A549 (cell line): ENCODE measurements at regions not wholly inside any gene's neighbourhood (a gene's known extent, or its start where the extent isn't known, plus 50 kb on each side); places are given as distances from the start of the nearest gene placed in this dataset.

Experiments used
- CTCF ChIP-seq: fragments of >200 bp; sonication (Bioruptor Twin); formaldehyde crosslinking; IDR thresholded peaks from 3 replicates; pipeline ENCODE4 v1.5.1; 2016
- EP300 ChIP-seq, 2 experiments: fragments of >200 bp; sonication (Bioruptor Twin); formaldehyde crosslinking; IDR thresholded peaks; 2 replicates in 1 of 2; 3 replicates in 1 of 2; pipeline ENCODE4 v1.6.1; 2016 to 2017
- MAZ ChIP-seq: fragments of 150-350 bp; IDR thresholded peaks from 2 replicates; pipeline ENCODE4 v1.6.1; 2014; ENCODE audit warnings: antibody characterized with exemption, low read depth, low read length, borderline replicate concordance
- MYC ChIP-seq: IDR thresholded peaks from 2 replicates; pipeline ENCODE4 v1.6.1; 2012; ENCODE audit warnings: mild to moderate bottlenecking, inconsistent platforms, low read length, improper control_type of control experiment, borderline replicate concordance
- NR3C1 ChIP-seq: fragments of >200 bp; sonication (Bioruptor Twin); formaldehyde crosslinking; IDR thresholded peaks from 3 replicates; pipeline ENCODE4 v1.6.1; 2017
- PBX3 ChIP-seq: IDR thresholded peaks from 2 replicates; pipeline ENCODE4 v1.6.1; 2012
- POLR2A ChIP-seq: IDR thresholded peaks from 2 replicates; pipeline ENCODE4 v1.6.1; 2012; ENCODE audit warnings: mild to moderate bottlenecking, low read length
- RAD21 ChIP-seq, 2 experiments: fragments of >200 bp in 1 of 2; sonication (Bioruptor Twin) in 1 of 2; formaldehyde crosslinking in 1 of 2; IDR thresholded peaks in 1 of 2; conservative IDR thresholded peaks in 1 of 2; 2 replicates in 1 of 2; 3 replicates in 1 of 2; pipeline ENCODE4 v1.6.1; 2012 to 2018; ENCODE audit warnings: inconsistent platforms in 1 of 2
- RCOR1 ChIP-seq: fragments of 150-350 bp; IDR thresholded peaks from 2 replicates; pipeline ENCODE4 v1.6.1; 2014; ENCODE audit warnings: antibody characterized with exemption, low read length, low read depth
- RFX5 ChIP-seq: fragments of 450-650 bp; IDR thresholded peaks from 2 replicates; pipeline ENCODE4 v1.7.1; 2014; ENCODE audit warnings: antibody characterized with exemption, mild to moderate bottlenecking, moderate library complexity
- SMC3 ChIP-seq: fragments of >200 bp; sonication (Bioruptor Twin); formaldehyde crosslinking; IDR thresholded peaks from 3 replicates; pipeline ENCODE4 v1.6.1; 2018; ENCODE audit warnings: inconsistent platforms
- SREBF2 ChIP-seq: fragments of 450-650 bp; IDR thresholded peaks from 2 replicates; pipeline ENCODE4 v1.6.1; 2014; ENCODE audit warnings: mild to moderate bottlenecking, moderate library complexity
- USF2 ChIP-seq: fragments of 450-650 bp; IDR thresholded peaks from 2 replicates; pipeline ENCODE4 v1.6.1; 2014; ENCODE audit warnings: antibody characterized with exemption
- TF ChIP-seq, protein P1 (sequence below): fragments of 200-600 bp; sonication (generic); IDR thresholded peaks from 2 replicates; pipeline ENCODE4 v1.6.1; 2016; ENCODE audit warnings: antibody characterized with exemption, mild to moderate bottlenecking, moderate library complexity

DNA sequence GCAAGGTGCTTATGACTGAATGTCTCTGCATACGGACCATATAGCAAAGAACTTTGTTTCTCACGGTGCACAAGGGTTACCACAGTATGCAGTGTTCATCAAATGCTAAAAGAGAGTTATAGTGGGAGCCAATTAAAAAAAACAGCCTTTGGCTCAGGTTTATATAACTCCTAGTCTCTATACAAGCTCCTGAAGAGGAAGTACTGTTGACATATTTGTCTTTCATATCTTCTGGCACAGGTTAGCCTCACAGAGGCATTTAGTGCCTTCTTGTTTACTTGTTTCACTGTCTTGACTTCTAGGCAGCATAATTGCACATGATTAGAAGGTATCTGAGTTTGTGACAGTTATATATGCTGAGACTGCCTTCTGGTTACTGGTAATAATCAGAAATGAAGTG, 158.8 kb upstream of the FAM47C start:
- TF ChIP-seq CTCF (no peak), SREBF2 (no peak), RAD21 (conservative IDR thresholded peaks at IDR 0.05 in 1 of 2, IDR thresholded peaks at IDR 0.05 in 1 of 2) (no peak), EP300 (IDR thresholded peaks at IDR 0.05) (no peak), SMC3 (no peak), MAZ (no peak), RFX5 (no peak), POLR2A (no peak), PBX3 (no peak), RCOR1 (no peak), NR3C1 (no peak), USF2 (no peak), MYC (no peak)
- TF ChIP-seq, protein P1, sequence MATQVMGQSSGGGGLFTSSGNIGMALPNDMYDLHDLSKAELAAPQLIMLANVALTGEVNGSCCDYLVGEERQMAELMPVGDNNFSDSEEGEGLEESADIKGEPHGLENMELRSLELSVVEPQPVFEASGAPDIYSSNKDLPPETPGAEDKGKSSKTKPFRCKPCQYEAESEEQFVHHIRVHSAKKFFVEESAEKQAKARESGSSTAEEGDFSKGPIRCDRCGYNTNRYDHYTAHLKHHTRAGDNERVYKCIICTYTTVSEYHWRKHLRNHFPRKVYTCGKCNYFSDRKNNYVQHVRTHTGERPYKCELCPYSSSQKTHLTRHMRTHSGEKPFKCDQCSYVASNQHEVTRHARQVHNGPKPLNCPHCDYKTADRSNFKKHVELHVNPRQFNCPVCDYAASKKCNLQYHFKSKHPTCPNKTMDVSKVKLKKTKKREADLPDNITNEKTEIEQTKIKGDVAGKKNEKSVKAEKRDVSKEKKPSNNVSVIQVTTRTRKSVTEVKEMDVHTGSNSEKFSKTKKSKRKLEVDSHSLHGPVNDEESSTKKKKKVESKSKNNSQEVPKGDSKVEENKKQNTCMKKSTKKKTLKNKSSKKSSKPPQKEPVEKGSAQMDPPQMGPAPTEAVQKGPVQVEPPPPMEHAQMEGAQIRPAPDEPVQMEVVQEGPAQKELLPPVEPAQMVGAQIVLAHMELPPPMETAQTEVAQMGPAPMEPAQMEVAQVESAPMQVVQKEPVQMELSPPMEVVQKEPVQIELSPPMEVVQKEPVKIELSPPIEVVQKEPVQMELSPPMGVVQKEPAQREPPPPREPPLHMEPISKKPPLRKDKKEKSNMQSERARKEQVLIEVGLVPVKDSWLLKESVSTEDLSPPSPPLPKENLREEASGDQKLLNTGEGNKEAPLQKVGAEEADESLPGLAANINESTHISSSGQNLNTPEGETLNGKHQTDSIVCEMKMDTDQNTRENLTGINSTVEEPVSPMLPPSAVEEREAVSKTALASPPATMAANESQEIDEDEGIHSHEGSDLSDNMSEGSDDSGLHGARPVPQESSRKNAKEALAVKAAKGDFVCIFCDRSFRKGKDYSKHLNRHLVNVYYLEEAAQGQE = no peak
